ENCODE measurements at regions not wholly inside any gene's neighbourhood (a gene's known extent, or its start where the extent isn't known, plus 50 kb on each side); places are given as distances from the start of the nearest gene placed in this dataset.

GRCh38 chr22:27439131-27439530 lies 362.4 kb downstream of the MN1 start:
- H2BK20ac ChIP-seq (ENCODE audit: low read depth, low read length, poor library complexity, severe bottlenecking) = no peak overlapping the region
- H3K4me2 ChIP-seq (ENCODE audit: insufficient read depth, insufficient read length, low read length) = no peak overlapping the region
- no peak for DNase-seq
- H3K18ac ChIP-seq (ENCODE audit: insufficient read length, low read depth, low read length) = no peak overlapping the region
- Mint-ChIP-seq H3K27me3 (ENCODE audit: low read depth) (no peaks in the 10 kb centered on the region; the same call in 1 of the 2 replicates), H3K4me3 (no peak overlapping the region), H3K9me3 (no peaks in the 10 kb centered on the region; a peak in 1 of 5 replicates), H3K27ac (no peak overlapping the region), H3K4me1 (peaks cover 47 to 69% of the 10 kb centered on the region in 2 experiments), H3K36me3 (ENCODE audit: insufficient read depth in 1 of 3, low read depth in 3 of 3) (no peaks in the 10 kb centered on the region)
- H3K27me3 ChIP-seq (ENCODE audit: insufficient read depth, low read length) = no peaks in the 10 kb centered on the region
- H4K91ac ChIP-seq (ENCODE audit: insufficient read length, low read depth, low read length) = no peak overlapping the region
- H4K8ac ChIP-seq (replicated peaks; ENCODE audit: insufficient read length, low read depth, low read length) = no peak overlapping the region
- no peak overlapping the region for H3K4ac ChIP-seq (ENCODE audit: low read depth, low read length)
- H3K79me1 ChIP-seq (ENCODE audit: insufficient read depth, low read depth, low read length, poor library complexity, severe bottlenecking) = no peaks in the 10 kb centered on the region
- H3K14ac ChIP-seq (ENCODE audit: insufficient read depth, low read length) = no peak overlapping the region
- peaks cover 7% of the 10 kb centered on the region for H4K20me1 ChIP-seq (ENCODE audit: control insufficient read depth, insufficient read depth, insufficient read length)
- H3K4me1 ChIP-seq (ENCODE audit: insufficient read depth, low read length) = no peaks in the 10 kb centered on the region; the same call in 1 of the 2 replicates
- no peak overlapping the region for H3T11ph ChIP-seq (ENCODE audit: low read length)
- no peak overlapping the region for H2AK5ac ChIP-seq (ENCODE audit: insufficient read length, low read length)
- H2BK5ac ChIP-seq (ENCODE audit: insufficient read length, low read length) = no peak overlapping the region
- no peaks in the 10 kb centered on the region for H3K23me2 ChIP-seq (ENCODE audit: insufficient read length, low read depth, low read length, poor library complexity, severe bottlenecking)
- no peak overlapping the region for H3K9ac ChIP-seq (ENCODE audit: extremely low read depth, insufficient read length, low read length)
- no peak overlapping the region for H3K23ac ChIP-seq (ENCODE audit: insufficient read length, low read depth, low read length)
- no peak overlapping the region for H2BK12ac ChIP-seq (ENCODE audit: insufficient read length, low read depth, low read length)
- H3K79me2 ChIP-seq (ENCODE audit: insufficient read depth, low read length) = no peaks in the 10 kb centered on the region
- H4K5ac ChIP-seq (ENCODE audit: insufficient read length, low read depth, low read length) = no peak overlapping the region
- no peak overlapping the region for H2BK15ac ChIP-seq (ENCODE audit: low read depth, low read length)
- no peak overlapping the region for H3K27ac ChIP-seq (ENCODE audit: insufficient read length, low read depth, low read length)
- TF ChIP-seq CTCF (conservative IDR thresholded peaks at IDR 0.05) = no peak
- H2AFZ ChIP-seq (ENCODE audit: low read length) = no peak overlapping the region
- no peaks in the 10 kb centered on the region for H3K9me3 ChIP-seq (ENCODE audit: control insufficient read depth, low read depth, low read length)
- no peak overlapping the region for H2BK120ac ChIP-seq (ENCODE audit: low read depth, low read length, poor library complexity, severe bottlenecking)
- no peak overlapping the region for H3K56ac ChIP-seq (ENCODE audit: insufficient read length, low read depth, low read length)
- WGBS (ENCODE audit: extremely low coverage, insufficient read length, low lambda C conversion rate) = no CpG with 5 or more reads among the region's 4 CpGs
